ENCODE measurements at regions not wholly inside any gene's neighbourhood (a gene's known extent, or its start where the extent isn't known, plus 50 kb on each side); places are given as distances from the start of the nearest gene placed in this dataset.

- no peak for TF ChIP-seq RBM39 (IDR thresholded peaks at IDR 0.05; ENCODE audit: low read depth, low read length, poor library complexity, severe bottlenecking)
- no peak for TF ChIP-seq ELF1 (CRISPR knock-in tag; IDR thresholded peaks at IDR 0.05)
- TF ChIP-seq ZMYM4 (CRISPR knock-in tag; IDR thresholded peaks at IDR 0.05): no peak
- no peak for TF ChIP-seq NR2C2 (CRISPR knock-in tag; IDR thresholded peaks at IDR 0.05; ENCODE audit: borderline replicate concordance)
- no peak for TF ChIP-seq ZSCAN22 (CRISPR knock-in tag; IDR thresholded peaks at IDR 0.05)
- no peak for TF ChIP-seq ZNF782 (CRISPR knock-in tag; IDR thresholded peaks at IDR 0.05; ENCODE audit: borderline replicate concordance)
- TF ChIP-seq EED (CRISPR knock-in tag; IDR thresholded peaks at IDR 0.05): no peak
- TF ChIP-seq ZNF276 (CRISPR knock-in tag; IDR thresholded peaks at IDR 0.05; ENCODE audit: low read depth): no peak
These were observed 67.0 kb upstream of the NMUR2 start (continued) for GRCh38 chr5:152472083-152472482.

- CTCF ChIA-PET (ENCODE audit: low intra/inter-chr PET ratio, low total read pairs): no interaction called here
- H3K4me3 ChIP-seq (replicated peaks in 1 of 3; ENCODE audit: insufficient read depth in 1 of 3, low read depth in 2 of 3, low read length in 3 of 3): no peak overlapping the region
- 0% methylated on average over 1 of the region's 1 CpG for WGBS (ENCODE audit: low lambda C conversion rate)
- TF ChIP-seq ZBTB8A (CRISPR knock-in tag; IDR thresholded peaks at IDR 0.05; ENCODE audit: borderline replicate concordance, low read depth) (no peak), ZNF709 (CRISPR knock-in tag; IDR thresholded peaks at IDR 0.05) (no peak), TAF15 (IDR thresholded peaks at IDR 0.05; ENCODE audit: low read depth, low read length, poor library complexity, severe bottlenecking) (no peak), ZFP91 (CRISPR knock-in tag; IDR thresholded peaks at IDR 0.05; ENCODE audit: borderline replicate concordance) (no peak), KDM1A (CRISPR knock-in tag; IDR thresholded peaks at IDR 0.05) (no peak), HIC2 (CRISPR knock-in tag; IDR thresholded peaks at IDR 0.05; ENCODE audit: low read depth) (no peak), NR2F6 (IDR thresholded peaks at IDR 0.05) (no peak), NR2F6 (CRISPR knock-in tag; IDR thresholded peaks at IDR 0.05) (no peak), DMAP1 (CRISPR knock-in tag; IDR thresholded peaks at IDR 0.05) (no peak), TBX2 (CRISPR knock-in tag; IDR thresholded peaks at IDR 0.05; ENCODE audit: borderline replicate concordance) (no peak), NCOA1 (CRISPR knock-in tag; IDR thresholded peaks at IDR 0.05) (no peak), TP53 (CRISPR knock-in tag; conservative IDR thresholded peaks at IDR 0.05) (no peak), IRF9 (CRISPR knock-in tag; IDR thresholded peaks at IDR 0.05; ENCODE audit: borderline replicate concordance) (no peak)
These were observed 69.9 kb upstream of the NMUR2 start for GRCh38 chr5:152474961-152475360.

More at GRCh38 chr5:152474961-152475360, 69.9 kb upstream of the NMUR2 start:
- H3K9ac ChIP-seq (ENCODE audit: insufficient read depth, low read depth, low read length): no peak overlapping the region
- H3K79me2 ChIP-seq (ENCODE audit: insufficient read depth, low read length): no peaks in the 10 kb centered on the region
- H4K20me1 ChIP-seq (ENCODE audit: insufficient read depth, low read length): no peaks in the 10 kb centered on the region
- H3K4me2 ChIP-seq (ENCODE audit: low read depth, low read length): no peak overlapping the region
- BruUV-seq (replicated peaks): no TSS peak
- no peaks in the 10 kb centered on the region for H3K9me3 ChIP-seq (ENCODE audit: low read length)
- DNase-seq (ENCODE audit: low spot score) (no peak), FAIRE-seq (no peak), ATAC-seq (no peak)
- no peaks in the 10 kb centered on the region for H3K27me3 ChIP-seq (ENCODE audit: control insufficient read depth in 1 of 2, insufficient read depth in 2 of 2, low read length in 2 of 2)
- no peak overlapping the region for H3K27ac ChIP-seq (ENCODE audit: extremely low read length, insufficient read depth, low read length)
- no peak overlapping the region for H2AFZ ChIP-seq (ENCODE audit: low read length)
- in situ Hi-C loops (cut with HindIII; ENCODE audit: extremely low pct_ligation_motif_present, low pct_unique_long_range_greater_than_20kb) (no loop called here), intact Hi-C loops (cut with micrococcal nuclease; ENCODE audit: unreplicated experiment) (no loop called here)
- no peaks in the 10 kb centered on the region for H3K36me3 ChIP-seq (replicated peaks in 1 of 2; ENCODE audit: control insufficient read depth in 1 of 2, insufficient read depth in 2 of 2, low read length in 2 of 2)
- POLR2A ChIA-PET: no interaction called here
- no peaks in the 10 kb centered on the region for H3K4me1 ChIP-seq (ENCODE audit: insufficient read depth, low read length)
